HEK293 (cell line): ENCODE measurements at regions not wholly inside any gene's neighbourhood (a gene's known extent, or its start where the extent isn't known, plus 50 kb on each side); places are given as distances from the start of the nearest gene placed in this dataset.

Source experiments
- CTCF ChIP-seq: fragments of 450-650 bp; formaldehyde crosslinking; IDR thresholded peaks from 2 replicates; pipeline ENCODE4 v1.5.1; 2016; ENCODE audit warnings: missing biosample characterization, missing genetic modification characterization
- ZFP3 ChIP-seq: fragments of 450-650 bp; formaldehyde crosslinking; IDR thresholded peaks from 2 replicates; pipeline ENCODE4 v1.5.1; 2016; ENCODE audit warnings: low read depth, missing biosample characterization, missing genetic modification characterization
- ZNF19 ChIP-seq: fragments of 450-650 bp; formaldehyde crosslinking; IDR thresholded peaks from 2 replicates; pipeline ENCODE4; 2016; ENCODE audit warnings: missing biosample characterization, missing genetic modification characterization, low read depth

GRCh38 chr4:183376381-183376780, 54.2 kb upstream of the CLDN24 start:
- TF ChIP-seq CTCF (tag by site-specific recombination) (no peak), ZFP3 (tag by site-specific recombination) (no peak), ZNF19 (no peak)
